Heart left ventricle (tissue), 13 donors: ENCODE measurements at regions not wholly inside any gene's neighbourhood (a gene's known extent, or its start where the extent isn't known, plus 50 kb on each side); places are given as distances from the start of the nearest gene placed in this dataset.

Source experiments
- CTCF ChIP-seq, 12 donors: fragments of 200-600 bp; sonication (generic) in 4 of 12; IDR thresholded peaks; one replicate each; pipeline versions ENCODE4 v1.5.0 to v1.8.0; 2018 to 2022; ENCODE audit warnings: antibody characterized with exemption in 12 of 12, mild to moderate bottlenecking in 5 of 12
- POLR2A ChIP-seq, 2 donors: fragments of 450-650 bp; IDR thresholded peaks; one replicate each; pipeline ENCODE4 v1.6.1; 2017; ENCODE audit warnings: antibody characterized with exemption in 2 of 2, mild to moderate bottlenecking in 2 of 2, moderate library complexity in 2 of 2
- donor health status: ischemic (EF 13 %, LVEDD 7.1; RV severe dilation, severe dysfunction).
- donor health status: DM: no; HTN: yes; CAD: no.
- donor health status: DM: no; HTN: no; CAD: no.
- donor health status: ischemic (EF 25% LVEDD 6.9; RV normal size, moderate dysfunction).
- donor health status: ischemic (EF 25% LVEDD 5.7; RV mildly dilated, moderate dysfunction).
- donor health status: ischemic (EF 35%, LVEDD 5.7; RV mildly dilated, moderate dysfunction).
- donor health status: nonischemic (EF 11% LVEDD 7.7; RV severe dilation, severe dysfunction).
- donor health status: DM: yes; HTN: yes; CAD: no.
- donor health status: PGD.
- donor health status: ischemic (EF 29% LVEDD 5.4; RV normal size, mild dysfunction).
- donor health status: nonischemic (EF 23%, LVEDD 6.1; RV moderate dilation, normal function).

- TF ChIP-seq CTCF (IDR thresholded peaks at IDR 0.05): no peak
- no peak for TF ChIP-seq POLR2A (IDR thresholded peaks at IDR 0.05)
Measured at GRCh38 chr17:5976251-5976650, 93.9 kb upstream of the WSCD1 start.
